ENCODE measurements at regions not wholly inside any gene's neighbourhood (a gene's known extent, or its start where the extent isn't known, plus 50 kb on each side); places are given as distances from the start of the nearest gene placed in this dataset.

- TF ChIP-seq CTCF (IDR thresholded peaks at IDR 0.05) (no peak), SIN3A (IDR thresholded peaks at IDR 0.05; ENCODE audit: borderline replicate concordance, insufficient read depth, low read depth, low read length) (no peak), POLR2AphosphoS5 (IDR thresholded peaks at IDR 0.05; ENCODE audit: low read depth, low read length) (no peak), REST (IDR thresholded peaks at IDR 0.05; ENCODE audit: insufficient read depth in 1 of 2, low read depth in 2 of 2, low read length in 1 of 2) (no peak)
Observed at GRCh38 chr16:80323808-80324195, 217.0 kb upstream of the DYNLRB2 start.
